ENCODE measurements at regions not wholly inside any gene's neighbourhood (a gene's known extent, or its start where the extent isn't known, plus 50 kb on each side); places are given as distances from the start of the nearest gene placed in this dataset.

- Mint-ChIP-seq H3K27me3 (ENCODE audit: low read depth) (no peaks in the 10 kb centered on the region), H3K4me1 (ENCODE audit: low read depth) (peaks cover 56% of the 10 kb centered on the region), H3K4me3 (peak overlapping the region; percentile 93), H3K9me3 (peaks cover 2% of the 10 kb centered on the region), H3K36me3 (ENCODE audit: insufficient read depth) (no peaks in the 10 kb centered on the region)
- DNase-seq (no peak), ATAC-seq (no peak)
Observed at GRCh38 chr6:26197933-26198721, 110.9 kb downstream of the HFE start.

- Mint-ChIP-seq H3K27me3 (ENCODE audit: low read depth) (no peaks in the 10 kb centered on the region), H3K36me3 (ENCODE audit: insufficient read depth) (no peaks in the 10 kb centered on the region), H3K4me3 (peak overlapping the region; percentile 93), H3K9me3 (peaks cover 2% of the 10 kb centered on the region), H3K4me1 (ENCODE audit: low read depth) (peaks cover 56% of the 10 kb centered on the region)
- DNase-seq (no peak), ATAC-seq (peak; percentile 3)
Observed at GRCh38 chr6:26198722-26199056, 111.5 kb downstream of the HFE start.

- peaks cover 56% of the 10 kb centered on the region for H3K4me1 Mint-ChIP-seq (ENCODE audit: low read depth)
- DNase-seq = peak; percentile 41
- no peaks in the 10 kb centered on the region for H3K36me3 Mint-ChIP-seq (ENCODE audit: insufficient read depth)
- peaks cover 2% of the 10 kb centered on the region for H3K9me3 Mint-ChIP-seq
- ATAC-seq = peak; percentile 71 to 73
- H3K4me3 Mint-ChIP-seq = peak overlapping the region; percentile 93
- no peaks in the 10 kb centered on the region for H3K27me3 Mint-ChIP-seq (ENCODE audit: low read depth)
Observed at GRCh38 chr6:26199057-26199772, 112.0 kb downstream of the HFE start.

- Mint-ChIP-seq H3K4me3 (peak overlapping the region; percentile 93), H3K9me3 (peaks cover 2% of the 10 kb centered on the region), H3K36me3 (ENCODE audit: insufficient read depth) (no peaks in the 10 kb centered on the region), H3K27me3 (ENCODE audit: low read depth) (no peaks in the 10 kb centered on the region), H3K4me1 (ENCODE audit: low read depth) (peaks cover 47% of the 10 kb centered on the region)
- peak; percentile 0 to 2 for ATAC-seq
- no peak for DNase-seq
Observed at GRCh38 chr6:26199773-26200764, 112.8 kb downstream of the HFE start.

GRCh38 chr6:26200918-26201721 lies 113.9 kb downstream of the HFE start:
- DNase-seq = no peak
- peaks cover 39% of the 10 kb centered on the region for H3K4me1 Mint-ChIP-seq (ENCODE audit: low read depth)
- ATAC-seq = no peak
- H3K4me3 Mint-ChIP-seq = no peak overlapping the region
- H3K9me3 Mint-ChIP-seq = peaks cover 2% of the 10 kb centered on the region
- H3K27me3 Mint-ChIP-seq (ENCODE audit: low read depth) = no peaks in the 10 kb centered on the region
- H3K36me3 Mint-ChIP-seq (ENCODE audit: insufficient read depth) = no peaks in the 10 kb centered on the region

GRCh38 chr6:26202201-26202611 lies 115.0 kb downstream of the HFE start:
- H3K27me3 Mint-ChIP-seq (ENCODE audit: low read depth) = no peaks in the 10 kb centered on the region
- no peak overlapping the region for H3K4me3 Mint-ChIP-seq
- no peaks in the 10 kb centered on the region for H3K36me3 Mint-ChIP-seq (ENCODE audit: insufficient read depth)
- ATAC-seq = no peak
- peaks cover 31% of the 10 kb centered on the region for H3K4me1 Mint-ChIP-seq (ENCODE audit: low read depth)
- peaks cover 2% of the 10 kb centered on the region for H3K9me3 Mint-ChIP-seq
- no peak for DNase-seq

GRCh38 chr6:26202811-26203583 lies 115.8 kb downstream of the HFE start:
- peak overlapping the region; percentile 46 for H3K4me3 Mint-ChIP-seq
- no peak for DNase-seq

GRCh38 chr6:26204332-26205160 lies 117.3 kb downstream of the HFE start:
- no peak overlapping the region for H3K4me3 Mint-ChIP-seq
- H3K36me3 Mint-ChIP-seq (ENCODE audit: insufficient read depth) = no peaks in the 10 kb centered on the region
- peak; percentile 76 to 79 for ATAC-seq
- peaks cover under 1% of the 10 kb centered on the region for H3K9me3 Mint-ChIP-seq
- DNase-seq = peak; percentile 70
- no peaks in the 10 kb centered on the region for H3K27me3 Mint-ChIP-seq (ENCODE audit: low read depth)
- H3K4me1 Mint-ChIP-seq (ENCODE audit: low read depth) = peaks cover 13% of the 10 kb centered on the region

More at GRCh38 chr6:26202811-26203583, 115.8 kb downstream of the HFE start:
- Mint-ChIP-seq H3K36me3 (ENCODE audit: insufficient read depth) (no peaks in the 10 kb centered on the region), H3K27me3 (ENCODE audit: low read depth) (no peaks in the 10 kb centered on the region), H3K4me1 (ENCODE audit: low read depth) (peaks cover 26% of the 10 kb centered on the region), H3K9me3 (peaks cover 2% of the 10 kb centered on the region)
- no peak for ATAC-seq

GRCh38 chr6:26205161-26205624 lies 118.0 kb downstream of the HFE start:
- no peaks in the 10 kb centered on the region for H3K36me3 Mint-ChIP-seq (ENCODE audit: insufficient read depth)
- no peaks in the 10 kb centered on the region for H3K27me3 Mint-ChIP-seq (ENCODE audit: low read depth)
- DNase-seq = peak; percentile 72
- H3K4me3 Mint-ChIP-seq = no peak overlapping the region
- H3K9me3 Mint-ChIP-seq = no peaks in the 10 kb centered on the region
- ATAC-seq = peak; percentile 58 to 65
- peaks cover 6% of the 10 kb centered on the region for H3K4me1 Mint-ChIP-seq (ENCODE audit: low read depth)

GRCh38 chr6:26205625-26206574 lies 118.7 kb downstream of the HFE start:
- peaks cover 6% of the 10 kb centered on the region for H3K4me1 Mint-ChIP-seq (ENCODE audit: low read depth)
- DNase-seq (no peak), ATAC-seq (no peak)
- no peak overlapping the region for H3K4me3 Mint-ChIP-seq
- H3K36me3 Mint-ChIP-seq (ENCODE audit: insufficient read depth) = no peaks in the 10 kb centered on the region
- H3K27me3 Mint-ChIP-seq (ENCODE audit: low read depth) = no peaks in the 10 kb centered on the region
- no peaks in the 10 kb centered on the region for H3K9me3 Mint-ChIP-seq

- ATAC-seq = no peak
- no peak for DNase-seq
- Mint-ChIP-seq H3K27me3 (ENCODE audit: low read depth) (no peaks in the 10 kb centered on the region), H3K9me3 (no peaks in the 10 kb centered on the region), H3K36me3 (ENCODE audit: insufficient read depth) (no peaks in the 10 kb centered on the region), H3K4me1 (ENCODE audit: low read depth) (peaks cover 4% of the 10 kb centered on the region), H3K4me3 (no peak overlapping the region)
Observed at GRCh38 chr6:26206868-26207801, 119.9 kb downstream of the HFE start.
